ENCODE measurements at regions not wholly inside any gene's neighbourhood (a gene's known extent, or its start where the extent isn't known, plus 50 kb on each side); places are given as distances from the start of the nearest gene placed in this dataset.

GRCh38 chr6:138695193-138695592 is 78.4 kb upstream of the CCDC28A start:
- Histone ChIP-seq H3K27ac (no peak overlapping the region), H3K9me3 (no peaks in the 10 kb centered on the region), H3K4me3 (no peak overlapping the region), H3K36me3 (no peaks in the 10 kb centered on the region), H3K27me3 (replicated peaks; ENCODE audit: insufficient read depth) (no peaks in the 10 kb centered on the region), H3K4me1 (ENCODE audit: control insufficient read depth in 1 of 2, low read depth in 2 of 2) (peaks cover 0 to 6% of the 10 kb centered on the region in 2 donors)
- no peak for ATAC-seq (ENCODE audit: insufficient number of reproducible peaks, low FRiP score, low read depth)
- no peak for TF ChIP-seq CTCF (IDR thresholded peaks at IDR 0.05)
- no peak for DNase-seq (ENCODE audit: low spot score)

- no peak for ATAC-seq (ENCODE audit: insufficient number of reproducible peaks, low FRiP score, low read depth)
- no peak for TF ChIP-seq CTCF (IDR thresholded peaks at IDR 0.05)
- no peak overlapping the region for H3K4me3 ChIP-seq
- H3K27ac ChIP-seq: no peak overlapping the region
- DNase-seq (ENCODE audit: low spot score): no peak
- no peaks in the 10 kb centered on the region for H3K9me3 ChIP-seq
- no peaks in the 10 kb centered on the region for H3K36me3 ChIP-seq
- H3K27me3 ChIP-seq (replicated peaks; ENCODE audit: insufficient read depth): no peaks in the 10 kb centered on the region
- no peaks in the 10 kb centered on the region for H3K4me1 ChIP-seq (ENCODE audit: control insufficient read depth in 1 of 2, low read depth in 2 of 2)
Observed at GRCh38 chr6:138714493-138714892, 59.1 kb upstream of the CCDC28A start.

GRCh38 chr6:138716013-138716412 is 57.6 kb upstream of the CCDC28A start:
- Histone ChIP-seq H3K4me1 (ENCODE audit: control insufficient read depth in 1 of 2, low read depth in 2 of 2) (no peaks in the 10 kb centered on the region), H3K4me3 (no peak overlapping the region), H3K9me3 (no peaks in the 10 kb centered on the region), H3K36me3 (no peaks in the 10 kb centered on the region), H3K27ac (no peak overlapping the region), H3K27me3 (replicated peaks; ENCODE audit: insufficient read depth) (no peaks in the 10 kb centered on the region)
- no peak for TF ChIP-seq CTCF (IDR thresholded peaks at IDR 0.05)
- ATAC-seq (ENCODE audit: insufficient number of reproducible peaks, low FRiP score, low read depth) (no peak), DNase-seq (ENCODE audit: low spot score) (no peak)

- no peak for ATAC-seq (ENCODE audit: insufficient number of reproducible peaks, low FRiP score, low read depth)
- no peak for TF ChIP-seq CTCF (IDR thresholded peaks at IDR 0.05)
- no peak overlapping the region for H3K4me3 ChIP-seq
Observed at GRCh38 chr6:138716971-138717665, 56.5 kb upstream of the CCDC28A start.

GRCh38 chr6:138719011-138719635 is 54.4 kb upstream of the CCDC28A start:
- ATAC-seq (ENCODE audit: insufficient number of reproducible peaks, low FRiP score, low read depth) (no peak), DNase-seq (ENCODE audit: low spot score) (no peak)
- Histone ChIP-seq H3K27me3 (replicated peaks; ENCODE audit: insufficient read depth) (no peaks in the 10 kb centered on the region), H3K27ac (peak overlapping the region in 1 of 2 donors; percentile 15), H3K4me1 (ENCODE audit: control insufficient read depth in 1 of 2, low read depth in 2 of 2) (peaks cover 0 to 3% of the 10 kb centered on the region in 2 donors), H3K4me3 (no peak overlapping the region), H3K9me3 (no peaks in the 10 kb centered on the region), H3K36me3 (no peaks in the 10 kb centered on the region)
- no peak for TF ChIP-seq CTCF (IDR thresholded peaks at IDR 0.05)

More at GRCh38 chr6:138716971-138717665, 56.5 kb upstream of the CCDC28A start:
- Histone ChIP-seq H3K4me1 (ENCODE audit: control insufficient read depth in 1 of 2, low read depth in 2 of 2) (no peaks in the 10 kb centered on the region), H3K27me3 (replicated peaks; ENCODE audit: insufficient read depth) (no peaks in the 10 kb centered on the region), H3K36me3 (no peaks in the 10 kb centered on the region), H3K27ac (no peak overlapping the region), H3K9me3 (no peaks in the 10 kb centered on the region)
- no peak for DNase-seq (ENCODE audit: low spot score)

Measured in thoracic aorta (tissue), 2 donors.